ENCODE measurements at regions not wholly inside any gene's neighbourhood (a gene's known extent, or its start where the extent isn't known, plus 50 kb on each side); places are given as distances from the start of the nearest gene placed in this dataset.

- intact Hi-C loops (cut with DNase I): no loop called here
- H3K27ac ChIP-seq: no peak overlapping the region
- no peaks in the 10 kb centered on the region for H3K9me3 ChIP-seq
Observed at GRCh38 chr13:88345171-88345847, 674.1 kb downstream of the SLITRK5 start.

DNA sequence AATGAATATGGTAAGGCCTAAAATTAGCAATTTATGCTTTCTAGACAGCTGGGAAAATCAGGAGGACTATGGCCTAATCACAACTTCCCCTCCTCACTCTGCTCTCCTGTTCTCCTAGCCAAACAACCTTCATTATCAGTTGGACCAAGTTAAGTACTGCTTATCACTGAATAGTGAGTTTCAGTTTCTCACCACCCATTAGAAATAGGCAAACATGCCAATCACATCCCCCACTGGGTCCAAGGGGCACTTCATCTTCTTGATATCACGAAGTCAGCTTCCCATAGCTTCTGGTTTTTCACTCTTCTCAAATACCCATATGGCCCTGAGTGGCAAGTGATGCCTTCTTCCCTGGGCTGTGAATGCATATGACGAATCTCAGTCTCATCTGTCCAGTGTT, 689.6 kb downstream of the SLITRK5 start:
- no peak overlapping the region for H3K27ac ChIP-seq
- WGBS, 2 donors: 75 to 76% methylated on average over 2 of the region's 2 CpGs
- H3K4me1 ChIP-seq: no peaks in the 10 kb centered on the region
- no peaks in the 10 kb centered on the region for H3K9me3 ChIP-seq
- no peak for DNase-seq
- no peaks in the 10 kb centered on the region for H3K36me3 ChIP-seq
- TF ChIP-seq POLR2AphosphoS5 (IDR thresholded peaks at IDR 0.05) (no peak), EP300 (IDR thresholded peaks at IDR 0.05) (no peak), CTCF (IDR thresholded peaks at IDR 0.05) (no peak), POLR2A (IDR thresholded peaks at IDR 0.05) (no peak)
- intact Hi-C loops (cut with DNase I): no loop called here
- no peaks in the 10 kb centered on the region for H3K27me3 ChIP-seq
- H3K4me3 ChIP-seq: no peak overlapping the region

More at GRCh38 chr13:88345171-88345847, 674.1 kb downstream of the SLITRK5 start:
- WGBS, 2 donors: 96 to 98% methylated on average over 57 of the region's 59 CpGs
- DNase-seq: no peak
- Histone ChIP-seq H3K36me3 (no peaks in the 10 kb centered on the region), H3K27me3 (no peaks in the 10 kb centered on the region), H3K4me3 (no peak overlapping the region), H3K4me1 (no peaks in the 10 kb centered on the region)
- no peak for TF ChIP-seq POLR2AphosphoS5 (IDR thresholded peaks at IDR 0.05)
- no peak for TF ChIP-seq CTCF (IDR thresholded peaks at IDR 0.05)
- TF ChIP-seq POLR2A (IDR thresholded peaks at IDR 0.05): no peak

DNA sequence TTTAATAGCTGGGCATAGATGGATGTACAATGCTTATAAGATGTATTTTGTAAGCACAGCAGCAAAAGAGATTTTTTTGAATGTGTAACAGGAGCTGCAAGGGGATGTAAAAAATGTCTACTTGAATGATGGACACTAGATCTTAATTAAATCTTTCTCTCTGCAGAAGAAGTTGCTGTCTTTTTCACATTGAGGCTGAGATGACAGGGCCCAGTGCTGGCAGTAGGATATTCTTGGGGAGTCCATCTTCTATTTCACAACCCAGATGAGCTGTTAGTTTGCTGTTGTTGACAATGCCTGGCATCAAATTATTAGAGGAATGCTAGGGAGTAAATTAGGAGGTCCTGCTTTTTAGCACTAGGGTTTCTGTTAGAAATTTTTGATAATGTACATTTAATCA, 698.7 kb downstream of the SLITRK5 start:
- no peak overlapping the region for H3K4me3 ChIP-seq
- no peak for DNase-seq
- TF ChIP-seq POLR2A (IDR thresholded peaks at IDR 0.05) (no peak), POLR2AphosphoS5 (IDR thresholded peaks at IDR 0.05) (no peak), EP300 (IDR thresholded peaks at IDR 0.05) (no peak), CTCF (IDR thresholded peaks at IDR 0.05) (no peak)

DNA sequence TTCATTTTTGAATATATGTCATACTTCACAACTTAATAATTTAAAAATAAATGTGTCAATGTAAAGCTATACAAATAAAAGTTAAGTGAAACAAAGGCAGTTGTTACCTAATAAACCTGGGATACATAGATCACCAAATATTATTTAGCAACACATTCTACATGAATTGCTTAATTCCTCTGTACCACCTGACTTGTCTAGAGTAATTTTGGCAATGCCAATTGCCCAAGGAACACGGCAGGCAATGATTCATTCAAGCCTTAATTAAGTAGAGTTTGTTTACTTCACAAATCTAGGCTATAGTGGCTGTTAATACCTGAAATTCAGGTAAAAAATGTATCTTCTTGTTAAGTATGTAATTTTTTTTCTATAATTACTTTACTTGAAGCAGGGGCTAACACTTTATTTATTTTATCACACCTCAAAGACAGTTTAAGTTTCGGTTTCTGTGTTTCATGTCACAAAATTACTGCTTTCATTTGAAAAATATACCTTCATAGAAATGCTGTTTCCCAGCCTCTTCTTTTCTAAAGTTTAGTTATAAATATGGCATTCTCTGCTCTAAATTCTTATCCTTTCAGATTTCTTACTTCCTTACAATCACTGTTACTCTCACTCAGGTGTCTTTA, 705.7 kb downstream of the SLITRK5 start:
- Histone ChIP-seq H3K9me3 (no peaks in the 10 kb centered on the region), H3K4me1 (no peaks in the 10 kb centered on the region), H3K27ac (no peak overlapping the region), H3K4me3 (no peak overlapping the region), H3K27me3 (no peaks in the 10 kb centered on the region), H3K36me3 (no peaks in the 10 kb centered on the region)
- intact Hi-C loops (cut with DNase I): no loop called here
- TF ChIP-seq EP300 (IDR thresholded peaks at IDR 0.05) (no peak), POLR2AphosphoS5 (IDR thresholded peaks at IDR 0.05) (no peak), POLR2A (IDR thresholded peaks at IDR 0.05) (no peak), CTCF (IDR thresholded peaks at IDR 0.05) (no peak)
- DNase-seq: no peak
- 52 to 74% methylated on average over 2 of the region's 2 CpGs for WGBS, 2 donors

More for the DNA sequence above, 698.7 kb downstream of the SLITRK5 start:
- intact Hi-C loops (cut with DNase I): no loop called here
- Histone ChIP-seq H3K27ac (no peak overlapping the region), H3K27me3 (no peaks in the 10 kb centered on the region), H3K9me3 (no peaks in the 10 kb centered on the region), H3K36me3 (no peaks in the 10 kb centered on the region), H3K4me1 (no peaks in the 10 kb centered on the region)

All from sigmoid colon (tissue), 6 donors.